HL-60 (cell line): ENCODE measurements at regions not wholly inside any gene's neighbourhood (a gene's known extent, or its start where the extent isn't known, plus 50 kb on each side); places are given as distances from the start of the nearest gene placed in this dataset.

Source experiments
- GABPA ChIP-seq: IDR thresholded peaks from 2 replicates; pipeline ENCODE4 v1.6.1; 2012; ENCODE audit warnings: low read depth
- POLR2AphosphoS5 ChIP-seq: IDR thresholded peaks from 2 replicates; pipeline ENCODE4 v1.6.1; 2012; ENCODE audit warnings: low read depth
- SPI1 ChIP-seq: IDR thresholded peaks from 2 replicates; pipeline ENCODE4 v1.6.1; 2012; ENCODE audit warnings: low read depth, mild to moderate bottlenecking, borderline replicate concordance
- TF ChIP-seq, protein P1 (sequence below): IDR thresholded peaks from one replicate; pipeline ENCODE4 v1.5.1; 2011; ENCODE audit warnings: low read length, control low read depth, inconsistent platforms; ENCODE audit not compliant: insufficient read depth
- TF ChIP-seq, protein P2 (sequence below): IDR thresholded peaks from 2 replicates; pipeline ENCODE4 v1.6.1; 2012; ENCODE audit warnings: low read depth; ENCODE audit not compliant: insufficient replicate concordance

DNA sequence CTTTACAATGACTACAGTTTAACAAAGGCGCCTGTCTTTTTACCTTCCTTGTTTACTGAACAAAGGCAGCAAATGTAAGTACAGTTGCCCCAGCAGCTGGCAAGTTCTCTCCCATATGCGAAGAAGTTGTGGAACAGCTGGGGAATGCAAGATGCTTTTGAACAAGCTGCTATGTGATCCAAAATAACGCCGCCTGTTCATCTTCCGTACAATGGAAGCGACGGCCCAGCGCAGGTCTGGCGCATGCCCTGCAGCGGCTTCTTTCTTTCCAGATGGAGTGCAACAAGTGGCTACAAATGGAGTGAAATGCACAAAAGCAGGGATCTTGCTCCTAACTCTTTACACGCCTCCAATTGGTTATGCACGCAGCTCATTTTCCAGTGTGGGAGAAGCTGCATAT lies 97.0 kb upstream of the SVIL start:
- TF ChIP-seq, protein P1, sequence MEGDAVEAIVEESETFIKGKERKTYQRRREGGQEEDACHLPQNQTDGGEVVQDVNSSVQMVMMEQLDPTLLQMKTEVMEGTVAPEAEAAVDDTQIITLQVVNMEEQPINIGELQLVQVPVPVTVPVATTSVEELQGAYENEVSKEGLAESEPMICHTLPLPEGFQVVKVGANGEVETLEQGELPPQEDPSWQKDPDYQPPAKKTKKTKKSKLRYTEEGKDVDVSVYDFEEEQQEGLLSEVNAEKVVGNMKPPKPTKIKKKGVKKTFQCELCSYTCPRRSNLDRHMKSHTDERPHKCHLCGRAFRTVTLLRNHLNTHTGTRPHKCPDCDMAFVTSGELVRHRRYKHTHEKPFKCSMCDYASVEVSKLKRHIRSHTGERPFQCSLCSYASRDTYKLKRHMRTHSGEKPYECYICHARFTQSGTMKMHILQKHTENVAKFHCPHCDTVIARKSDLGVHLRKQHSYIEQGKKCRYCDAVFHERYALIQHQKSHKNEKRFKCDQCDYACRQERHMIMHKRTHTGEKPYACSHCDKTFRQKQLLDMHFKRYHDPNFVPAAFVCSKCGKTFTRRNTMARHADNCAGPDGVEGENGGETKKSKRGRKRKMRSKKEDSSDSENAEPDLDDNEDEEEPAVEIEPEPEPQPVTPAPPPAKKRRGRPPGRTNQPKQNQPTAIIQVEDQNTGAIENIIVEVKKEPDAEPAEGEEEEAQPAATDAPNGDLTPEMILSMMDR, result no peak
- TF ChIP-seq POLR2AphosphoS5, result no peak
- TF ChIP-seq GABPA, result no peak
- TF ChIP-seq SPI1, result no peak
- TF ChIP-seq, protein P2, sequence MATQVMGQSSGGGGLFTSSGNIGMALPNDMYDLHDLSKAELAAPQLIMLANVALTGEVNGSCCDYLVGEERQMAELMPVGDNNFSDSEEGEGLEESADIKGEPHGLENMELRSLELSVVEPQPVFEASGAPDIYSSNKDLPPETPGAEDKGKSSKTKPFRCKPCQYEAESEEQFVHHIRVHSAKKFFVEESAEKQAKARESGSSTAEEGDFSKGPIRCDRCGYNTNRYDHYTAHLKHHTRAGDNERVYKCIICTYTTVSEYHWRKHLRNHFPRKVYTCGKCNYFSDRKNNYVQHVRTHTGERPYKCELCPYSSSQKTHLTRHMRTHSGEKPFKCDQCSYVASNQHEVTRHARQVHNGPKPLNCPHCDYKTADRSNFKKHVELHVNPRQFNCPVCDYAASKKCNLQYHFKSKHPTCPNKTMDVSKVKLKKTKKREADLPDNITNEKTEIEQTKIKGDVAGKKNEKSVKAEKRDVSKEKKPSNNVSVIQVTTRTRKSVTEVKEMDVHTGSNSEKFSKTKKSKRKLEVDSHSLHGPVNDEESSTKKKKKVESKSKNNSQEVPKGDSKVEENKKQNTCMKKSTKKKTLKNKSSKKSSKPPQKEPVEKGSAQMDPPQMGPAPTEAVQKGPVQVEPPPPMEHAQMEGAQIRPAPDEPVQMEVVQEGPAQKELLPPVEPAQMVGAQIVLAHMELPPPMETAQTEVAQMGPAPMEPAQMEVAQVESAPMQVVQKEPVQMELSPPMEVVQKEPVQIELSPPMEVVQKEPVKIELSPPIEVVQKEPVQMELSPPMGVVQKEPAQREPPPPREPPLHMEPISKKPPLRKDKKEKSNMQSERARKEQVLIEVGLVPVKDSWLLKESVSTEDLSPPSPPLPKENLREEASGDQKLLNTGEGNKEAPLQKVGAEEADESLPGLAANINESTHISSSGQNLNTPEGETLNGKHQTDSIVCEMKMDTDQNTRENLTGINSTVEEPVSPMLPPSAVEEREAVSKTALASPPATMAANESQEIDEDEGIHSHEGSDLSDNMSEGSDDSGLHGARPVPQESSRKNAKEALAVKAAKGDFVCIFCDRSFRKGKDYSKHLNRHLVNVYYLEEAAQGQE, result no peak
